ENCODE measurements at regions not wholly inside any gene's neighbourhood (a gene's known extent, or its start where the extent isn't known, plus 50 kb on each side); places are given as distances from the start of the nearest gene placed in this dataset.

- Histone ChIP-seq H3K27me3 (ENCODE audit: control insufficient read depth in 4 of 4, insufficient read depth in 4 of 4, low read length in 3 of 4) (peaks cover 0 to 5% (median under 1%) of the 10 kb centered on the region in 4 donors), H3K4me3 (ENCODE audit: low read depth in 1 of 3, low read length in 3 of 3) (no peak overlapping the region), H3K9me3 (ENCODE audit: control insufficient read depth in 4 of 4, low read length in 3 of 4) (no peaks in the 10 kb centered on the region), H3K9ac (ENCODE audit: low read depth in 1 of 2, low read length in 2 of 2) (no peak overlapping the region), H3K4me1 (ENCODE audit: control insufficient read depth in 4 of 4, insufficient read depth in 4 of 4, low read length in 3 of 4) (no peaks in the 10 kb centered on the region), H3K36me3 (ENCODE audit: control insufficient read depth in 4 of 4, insufficient read depth in 3 of 4, low read depth in 1 of 4, low read length in 3 of 4) (no peaks in the 10 kb centered on the region), H3K27ac (ENCODE audit: low read depth in 1 of 2, low read length in 2 of 2) (no peak overlapping the region)
- no peak for TF ChIP-seq TAF1 (conservative IDR thresholded peaks at IDR 0.05)
- TF ChIP-seq NR2F2 (IDR thresholded peaks at IDR 0.05) = no peak
- TF ChIP-seq GABPA (IDR thresholded peaks at IDR 0.05 in 1 of 2, conservative IDR thresholded peaks at IDR 0.05 in 1 of 2) = no peak
- no peak for TF ChIP-seq JUND (IDR thresholded peaks at IDR 0.05)
- no peak for TF ChIP-seq SP1 (IDR thresholded peaks at IDR 0.05)
- no peak for TF ChIP-seq YY1 (IDR thresholded peaks at IDR 0.05)
- TF ChIP-seq, protein P1, sequence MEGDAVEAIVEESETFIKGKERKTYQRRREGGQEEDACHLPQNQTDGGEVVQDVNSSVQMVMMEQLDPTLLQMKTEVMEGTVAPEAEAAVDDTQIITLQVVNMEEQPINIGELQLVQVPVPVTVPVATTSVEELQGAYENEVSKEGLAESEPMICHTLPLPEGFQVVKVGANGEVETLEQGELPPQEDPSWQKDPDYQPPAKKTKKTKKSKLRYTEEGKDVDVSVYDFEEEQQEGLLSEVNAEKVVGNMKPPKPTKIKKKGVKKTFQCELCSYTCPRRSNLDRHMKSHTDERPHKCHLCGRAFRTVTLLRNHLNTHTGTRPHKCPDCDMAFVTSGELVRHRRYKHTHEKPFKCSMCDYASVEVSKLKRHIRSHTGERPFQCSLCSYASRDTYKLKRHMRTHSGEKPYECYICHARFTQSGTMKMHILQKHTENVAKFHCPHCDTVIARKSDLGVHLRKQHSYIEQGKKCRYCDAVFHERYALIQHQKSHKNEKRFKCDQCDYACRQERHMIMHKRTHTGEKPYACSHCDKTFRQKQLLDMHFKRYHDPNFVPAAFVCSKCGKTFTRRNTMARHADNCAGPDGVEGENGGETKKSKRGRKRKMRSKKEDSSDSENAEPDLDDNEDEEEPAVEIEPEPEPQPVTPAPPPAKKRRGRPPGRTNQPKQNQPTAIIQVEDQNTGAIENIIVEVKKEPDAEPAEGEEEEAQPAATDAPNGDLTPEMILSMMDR (IDR thresholded peaks at IDR 0.05; ENCODE audit: low read depth, low read length, missing input control) = no peak
- TF ChIP-seq, protein P2, sequence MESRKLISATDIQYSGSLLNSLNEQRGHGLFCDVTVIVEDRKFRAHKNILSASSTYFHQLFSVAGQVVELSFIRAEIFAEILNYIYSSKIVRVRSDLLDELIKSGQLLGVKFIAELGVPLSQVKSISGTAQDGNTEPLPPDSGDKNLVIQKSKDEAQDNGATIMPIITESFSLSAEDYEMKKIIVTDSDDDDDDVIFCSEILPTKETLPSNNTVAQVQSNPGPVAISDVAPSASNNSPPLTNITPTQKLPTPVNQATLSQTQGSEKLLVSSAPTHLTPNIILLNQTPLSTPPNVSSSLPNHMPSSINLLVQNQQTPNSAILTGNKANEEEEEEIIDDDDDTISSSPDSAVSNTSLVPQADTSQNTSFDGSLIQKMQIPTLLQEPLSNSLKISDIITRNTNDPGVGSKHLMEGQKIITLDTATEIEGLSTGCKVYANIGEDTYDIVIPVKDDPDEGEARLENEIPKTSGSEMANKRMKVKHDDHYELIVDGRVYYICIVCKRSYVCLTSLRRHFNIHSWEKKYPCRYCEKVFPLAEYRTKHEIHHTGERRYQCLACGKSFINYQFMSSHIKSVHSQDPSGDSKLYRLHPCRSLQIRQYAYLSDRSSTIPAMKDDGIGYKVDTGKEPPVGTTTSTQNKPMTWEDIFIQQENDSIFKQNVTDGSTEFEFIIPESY (IDR thresholded peaks at IDR 0.05) = no peak
- no peak for TF ChIP-seq FOXA1 (IDR thresholded peaks at IDR 0.05)
- no peak for TF ChIP-seq RXRA (IDR thresholded peaks at IDR 0.05)
- no peak for TF ChIP-seq FOXA2 (IDR thresholded peaks at IDR 0.05)
- no peak for TF ChIP-seq ATF3 (IDR thresholded peaks at IDR 0.05)
- no peak for TF ChIP-seq HNF4A (conservative IDR thresholded peaks at IDR 0.05)
- TF ChIP-seq MAX (IDR thresholded peaks at IDR 0.05) = no peak
- DNase-seq (ENCODE audit: low spot score) = no peak
- WGBS = 86% methylated on average over 5 of the region's 5 CpGs
Measured at GRCh38 chr11:20311444-20311843, 52.1 kb upstream of the HTATIP2 start.

GRCh38 chr11:20310596-20311394, 52.7 kb upstream of the HTATIP2 start:
- H3K9me3 ChIP-seq (ENCODE audit: control insufficient read depth in 4 of 4, low read length in 3 of 4) = no peaks in the 10 kb centered on the region
- no peaks in the 10 kb centered on the region for H3K36me3 ChIP-seq (ENCODE audit: control insufficient read depth in 4 of 4, insufficient read depth in 3 of 4, low read depth in 1 of 4, low read length in 3 of 4)
- WGBS = 88% methylated on average over 11 of the region's 11 CpGs
- peaks cover 0 to 5% (median under 1%) of the 10 kb centered on the region in 4 donors for H3K27me3 ChIP-seq (ENCODE audit: control insufficient read depth in 4 of 4, insufficient read depth in 4 of 4, low read length in 3 of 4)
- H3K4me1 ChIP-seq (ENCODE audit: control insufficient read depth in 4 of 4, insufficient read depth in 4 of 4, low read length in 3 of 4) = no peaks in the 10 kb centered on the region
- no peak overlapping the region for H3K9ac ChIP-seq (ENCODE audit: low read depth in 1 of 2, low read length in 2 of 2)
- no peak overlapping the region for H3K27ac ChIP-seq (ENCODE audit: low read depth in 1 of 2, low read length in 2 of 2)
- no peak for DNase-seq (ENCODE audit: low spot score)
- H3K4me3 ChIP-seq (ENCODE audit: low read depth in 1 of 3, low read length in 3 of 3) = no peak overlapping the region
- TF ChIP-seq TAF1 (conservative IDR thresholded peaks at IDR 0.05) = no peak
- no peak for TF ChIP-seq FOXA1 (IDR thresholded peaks at IDR 0.05)

Data from liver (tissue), 8 donors.